ENCODE measurements at regions not wholly inside any gene's neighbourhood (a gene's known extent, or its start where the extent isn't known, plus 50 kb on each side); places are given as distances from the start of the nearest gene placed in this dataset.

DNA sequence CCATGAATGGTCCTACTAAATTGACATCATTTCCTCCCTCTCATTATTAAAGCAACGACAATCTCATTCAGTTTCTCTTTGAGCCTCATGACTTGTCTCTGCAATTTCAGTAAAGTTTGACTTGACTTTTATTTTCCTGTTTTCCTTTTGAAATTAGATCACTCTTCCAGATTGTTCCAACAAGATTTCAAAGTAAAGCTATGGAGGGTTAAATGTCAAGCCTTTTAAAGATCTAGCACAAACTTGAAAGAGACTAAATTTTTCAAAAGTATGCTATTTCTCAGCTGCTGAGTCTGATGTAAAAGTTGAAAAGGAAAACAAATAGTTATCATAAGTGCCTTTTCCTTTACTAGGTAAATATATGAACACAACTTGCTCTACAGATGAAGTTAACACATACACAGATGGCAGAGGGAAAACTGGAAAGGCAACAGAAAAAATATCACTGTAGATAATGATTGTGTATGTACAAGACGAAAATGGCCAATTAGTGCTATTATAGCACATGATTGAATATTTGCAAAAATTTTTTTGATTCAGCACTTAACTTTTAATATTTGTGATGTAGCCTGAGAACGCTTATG is 200.6 kb downstream of the WDR11 start:
- Histone ChIP-seq H3K9me3 (replicated peaks; ENCODE audit: control insufficient read depth, low read depth, low read length) (no peaks in the 10 kb centered on the region), H3K27ac (ENCODE audit: low read length) (no peak overlapping the region), H3K4me1 (ENCODE audit: control insufficient read depth, insufficient read depth, low read length) (no peaks in the 10 kb centered on the region), H3K36me3 (ENCODE audit: control insufficient read depth, insufficient read depth, low read length) (no peaks in the 10 kb centered on the region), H3K4me3 (ENCODE audit: low read length) (no peak overlapping the region), H3K27me3 (ENCODE audit: control insufficient read depth, insufficient read depth, low read length) (no peaks in the 10 kb centered on the region)
- DNase-seq = no peak
- no CpG with 5 or more reads among the region's 3 CpGs for WGBS (ENCODE audit: insufficient coverage)

- no peaks in the 10 kb centered on the region for H3K9me3 ChIP-seq (replicated peaks; ENCODE audit: control insufficient read depth, low read depth, low read length)
- peaks cover 2% of the 10 kb centered on the region for H3K4me1 ChIP-seq (ENCODE audit: control insufficient read depth, insufficient read depth, low read length)
- DNase-seq = no peak
- no peaks in the 10 kb centered on the region for H3K36me3 ChIP-seq (ENCODE audit: control insufficient read depth, insufficient read depth, low read length)
- no peak overlapping the region for H3K27ac ChIP-seq (ENCODE audit: low read length)
- WGBS (ENCODE audit: insufficient coverage) = no CpG with 5 or more reads among the region's 3 CpGs
- H3K27me3 ChIP-seq (ENCODE audit: control insufficient read depth, insufficient read depth, low read length) = no peaks in the 10 kb centered on the region
- no peak overlapping the region for H3K4me3 ChIP-seq (ENCODE audit: low read length)
Observed at GRCh38 chr10:121053151-121053550, 202.0 kb downstream of the WDR11 start.

- Histone ChIP-seq H3K4me1 (ENCODE audit: control insufficient read depth, insufficient read depth, low read length) (peaks cover 7% of the 10 kb centered on the region), H3K27me3 (ENCODE audit: control insufficient read depth, insufficient read depth, low read length) (peaks cover 2% of the 10 kb centered on the region), H3K4me3 (ENCODE audit: low read length) (no peak overlapping the region), H3K27ac (ENCODE audit: low read length) (no peak overlapping the region), H3K9me3 (replicated peaks; ENCODE audit: control insufficient read depth, low read depth, low read length) (no peaks in the 10 kb centered on the region), H3K36me3 (ENCODE audit: control insufficient read depth, insufficient read depth, low read length) (no peaks in the 10 kb centered on the region)
- 80% methylated on average over 1 of the region's 5 CpGs for WGBS (ENCODE audit: insufficient coverage)
- no peak for DNase-seq
Observed at GRCh38 chr10:121054874-121055273, 203.7 kb downstream of the WDR11 start.

DNA sequence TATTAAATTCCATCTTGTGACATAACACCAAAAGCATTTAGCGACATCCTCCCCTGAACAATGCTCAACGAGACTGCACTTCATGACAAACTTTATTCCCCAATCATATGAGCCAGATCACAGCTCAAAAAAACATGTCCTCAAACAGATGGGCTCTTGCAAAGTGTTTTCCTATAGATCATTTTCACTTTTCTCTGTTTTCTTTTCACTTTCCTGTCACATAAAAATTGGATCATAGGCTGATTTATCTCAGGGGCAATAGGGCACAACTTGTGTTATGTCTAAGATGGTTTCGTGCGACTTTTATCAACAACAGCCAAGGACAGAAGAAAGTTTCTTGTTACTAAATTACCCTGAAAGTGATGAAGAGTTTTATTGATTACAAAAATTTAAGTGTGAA is 206.1 kb downstream of the WDR11 start:
- Histone ChIP-seq H3K4me3 (ENCODE audit: low read length) (no peak overlapping the region), H3K36me3 (ENCODE audit: control insufficient read depth, insufficient read depth, low read length) (no peaks in the 10 kb centered on the region), H3K27ac (ENCODE audit: low read length) (no peak overlapping the region), H3K27me3 (ENCODE audit: control insufficient read depth, insufficient read depth, low read length) (peaks cover 2% of the 10 kb centered on the region), H3K9me3 (replicated peaks; ENCODE audit: control insufficient read depth, low read depth, low read length) (no peaks in the 10 kb centered on the region), H3K4me1 (ENCODE audit: control insufficient read depth, insufficient read depth, low read length) (peaks cover 7% of the 10 kb centered on the region)
- WGBS (ENCODE audit: insufficient coverage) = 49% methylated on average over 2 of the region's 4 CpGs
- DNase-seq = no peak

- no peak for DNase-seq
- Histone ChIP-seq H3K27ac (ENCODE audit: low read length) (no peak overlapping the region), H3K4me3 (ENCODE audit: low read length) (no peak overlapping the region), H3K36me3 (ENCODE audit: control insufficient read depth, insufficient read depth, low read length) (no peaks in the 10 kb centered on the region), H3K27me3 (ENCODE audit: control insufficient read depth, insufficient read depth, low read length) (peaks cover 2% of the 10 kb centered on the region), H3K4me1 (ENCODE audit: control insufficient read depth, insufficient read depth, low read length) (peaks cover 7% of the 10 kb centered on the region), H3K9me3 (replicated peaks; ENCODE audit: control insufficient read depth, low read depth, low read length) (no peaks in the 10 kb centered on the region)
- WGBS (ENCODE audit: insufficient coverage) = no CpG with 5 or more reads among the region's 6 CpGs
Observed at GRCh38 chr10:121058082-121058481, 206.9 kb downstream of the WDR11 start.

DNA sequence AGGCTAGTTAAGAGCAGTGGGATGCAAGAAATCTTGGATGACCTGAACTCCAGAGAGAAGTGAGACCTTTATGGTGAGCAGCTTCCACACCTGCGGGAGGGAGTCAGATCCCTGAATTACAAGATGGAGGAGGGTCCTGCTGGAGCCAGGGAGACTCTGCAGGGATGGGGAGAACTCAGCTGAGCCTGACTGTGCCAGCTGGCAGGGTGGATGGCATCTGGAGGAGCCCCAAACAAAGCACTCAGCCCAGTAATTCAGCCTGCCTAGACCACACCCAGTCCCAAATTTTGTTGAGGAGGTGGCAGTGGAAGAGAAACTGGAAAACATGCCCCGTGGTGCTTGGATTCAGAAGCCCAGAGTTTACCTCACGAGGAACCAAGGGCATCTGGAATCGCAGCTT is 208.2 kb downstream of the WDR11 start:
- H3K27me3 ChIP-seq (ENCODE audit: control insufficient read depth, insufficient read depth, low read length) = peaks cover 2% of the 10 kb centered on the region
- no peaks in the 10 kb centered on the region for H3K36me3 ChIP-seq (ENCODE audit: control insufficient read depth, insufficient read depth, low read length)
- H3K4me1 ChIP-seq (ENCODE audit: control insufficient read depth, insufficient read depth, low read length) = peaks cover 7% of the 10 kb centered on the region
- no peak for DNase-seq
- no peak overlapping the region for H3K27ac ChIP-seq (ENCODE audit: low read length)
- H3K4me3 ChIP-seq (ENCODE audit: low read length) = no peak overlapping the region
- 83% methylated on average over 1 of the region's 4 CpGs for WGBS (ENCODE audit: insufficient coverage)
- no peaks in the 10 kb centered on the region for H3K9me3 ChIP-seq (replicated peaks; ENCODE audit: control insufficient read depth, low read depth, low read length)

- Histone ChIP-seq H3K4me3 (ENCODE audit: low read length) (no peak overlapping the region), H3K36me3 (ENCODE audit: control insufficient read depth, insufficient read depth, low read length) (no peaks in the 10 kb centered on the region), H3K9me3 (replicated peaks; ENCODE audit: control insufficient read depth, low read depth, low read length) (no peaks in the 10 kb centered on the region), H3K27ac (ENCODE audit: low read length) (no peak overlapping the region), H3K4me1 (ENCODE audit: control insufficient read depth, insufficient read depth, low read length) (peaks cover 7% of the 10 kb centered on the region), H3K27me3 (ENCODE audit: control insufficient read depth, insufficient read depth, low read length) (peaks cover 2% of the 10 kb centered on the region)
- no CpG with 5 or more reads among the region's 3 CpGs for WGBS (ENCODE audit: insufficient coverage)
- no peak for DNase-seq
Observed at GRCh38 chr10:121062115-121062514, 211.0 kb downstream of the WDR11 start.

DNA sequence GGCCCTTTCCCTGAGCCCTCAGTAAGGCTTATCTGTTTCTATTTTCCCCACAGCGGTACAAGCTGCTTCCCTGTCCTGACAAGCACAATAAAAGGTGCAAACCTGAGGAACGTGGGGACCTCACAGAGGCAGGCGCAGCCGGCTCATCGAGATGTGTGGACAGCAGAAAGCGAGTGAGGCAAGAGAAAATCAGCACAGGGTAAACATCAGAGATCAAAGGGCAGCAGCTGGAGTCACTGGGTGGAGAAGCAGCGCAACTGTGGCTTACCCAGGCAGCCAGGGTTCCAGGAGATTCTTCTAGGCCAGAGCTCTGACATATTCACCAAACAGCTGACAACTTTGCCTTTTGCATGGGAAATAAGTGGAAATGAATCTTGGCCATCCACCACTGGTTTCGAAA is 212.6 kb downstream of the WDR11 start:
- no peak for DNase-seq
- Histone ChIP-seq H3K27me3 (ENCODE audit: control insufficient read depth, insufficient read depth, low read length) (peaks cover 2% of the 10 kb centered on the region), H3K9me3 (replicated peaks; ENCODE audit: control insufficient read depth, low read depth, low read length) (no peaks in the 10 kb centered on the region), H3K4me1 (ENCODE audit: control insufficient read depth, insufficient read depth, low read length) (peaks cover 6% of the 10 kb centered on the region), H3K4me3 (ENCODE audit: low read length) (no peak overlapping the region), H3K36me3 (ENCODE audit: control insufficient read depth, insufficient read depth, low read length) (no peaks in the 10 kb centered on the region), H3K27ac (ENCODE audit: low read length) (no peak overlapping the region)
- 38% methylated on average over 5 of the region's 8 CpGs for WGBS (ENCODE audit: insufficient coverage)

DNA sequence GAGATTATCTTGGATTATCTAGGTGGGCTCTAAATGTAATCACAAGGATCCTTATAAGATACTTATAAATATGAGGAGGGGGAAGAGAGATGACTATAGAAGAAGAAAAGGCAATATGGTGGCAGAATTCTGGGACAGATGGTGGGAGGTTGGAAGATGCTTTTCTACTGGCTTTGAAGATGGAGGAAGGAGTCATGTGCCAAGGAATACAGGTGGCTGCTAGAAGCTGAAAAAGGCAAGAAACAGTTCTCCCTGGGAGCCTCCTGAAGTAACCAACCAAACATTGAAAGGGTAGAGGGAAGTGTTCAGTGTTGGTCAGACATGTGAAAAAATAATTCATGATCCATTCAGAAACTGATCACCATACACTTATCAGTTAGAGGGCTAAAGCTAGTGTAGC is 213.3 kb downstream of the WDR11 start:
- H3K36me3 ChIP-seq (ENCODE audit: control insufficient read depth, insufficient read depth, low read length) = no peaks in the 10 kb centered on the region
- peaks cover 3% of the 10 kb centered on the region for H3K27me3 ChIP-seq (ENCODE audit: control insufficient read depth, insufficient read depth, low read length)
- H3K9me3 ChIP-seq (replicated peaks; ENCODE audit: control insufficient read depth, low read depth, low read length) = no peaks in the 10 kb centered on the region
- no peak overlapping the region for H3K27ac ChIP-seq (ENCODE audit: low read length)
- no peak overlapping the region for H3K4me3 ChIP-seq (ENCODE audit: low read length)
- no peak for DNase-seq
- peaks cover under 1% of the 10 kb centered on the region for H3K4me1 ChIP-seq (ENCODE audit: control insufficient read depth, insufficient read depth, low read length)

DNA sequence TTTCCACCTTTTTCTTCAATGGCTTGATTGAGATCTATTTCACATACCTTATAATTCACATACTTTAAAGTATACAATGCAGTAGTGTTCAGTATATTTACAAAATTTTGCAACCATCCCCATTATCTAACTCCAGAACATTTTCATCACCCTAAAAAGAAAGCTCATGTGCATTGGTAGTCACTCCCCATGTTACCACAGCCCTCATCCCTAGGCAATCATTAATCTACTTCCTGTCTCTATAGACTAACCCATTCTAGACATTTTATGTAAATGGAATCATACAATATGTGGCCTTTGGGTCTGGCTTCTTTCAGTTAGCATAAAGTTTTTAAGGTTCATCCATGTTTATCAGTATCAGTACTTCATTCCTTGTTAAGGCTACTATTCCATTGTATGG is 214.2 kb downstream of the WDR11 start:
- peaks cover 3% of the 10 kb centered on the region for H3K27me3 ChIP-seq (ENCODE audit: control insufficient read depth, insufficient read depth, low read length)
- H3K4me3 ChIP-seq (ENCODE audit: low read length) = no peak overlapping the region
- H3K27ac ChIP-seq (ENCODE audit: low read length) = no peak overlapping the region
- no peaks in the 10 kb centered on the region for H3K36me3 ChIP-seq (ENCODE audit: control insufficient read depth, insufficient read depth, low read length)
- H3K4me1 ChIP-seq (ENCODE audit: control insufficient read depth, insufficient read depth, low read length) = no peaks in the 10 kb centered on the region
- no peaks in the 10 kb centered on the region for H3K9me3 ChIP-seq (replicated peaks; ENCODE audit: control insufficient read depth, low read depth, low read length)
- no peak for DNase-seq
